NCI-H526 treated with DMSO at 0.1 percent for 48 hours (cell line): ENCODE measurements at regions not wholly inside any gene's neighbourhood (a gene's known extent, or its start where the extent isn't known, plus 50 kb on each side); places are given as distances from the start of the nearest gene placed in this dataset.

ENCODE experiments used
- DNase-seq: peaks from one replicate; lab custom pipeline; 2025; lab: John Stamatoyannopoulos, UW

- DNase-seq: no peak
These were observed 229.9 kb downstream of the MN1 start for GRCh38 chr22:27571463-27572277.

DNA sequence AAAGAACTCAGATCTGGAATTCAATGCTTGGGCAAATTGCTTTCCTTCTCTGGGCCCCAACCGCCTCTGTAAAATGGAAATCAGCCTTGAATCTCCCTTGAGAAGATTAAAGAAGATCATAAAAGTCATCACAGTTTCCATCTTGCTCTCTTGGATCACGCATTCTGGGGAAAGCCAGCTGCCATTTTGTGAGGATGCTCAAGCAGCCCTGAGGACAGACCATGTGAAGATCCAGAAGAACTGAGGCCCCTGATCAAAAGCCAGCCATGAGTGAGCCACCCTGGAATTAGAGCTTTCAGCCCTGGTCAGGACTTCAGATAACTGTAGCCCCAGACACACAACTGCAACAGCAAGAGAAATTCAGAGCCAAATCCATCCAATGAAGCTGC is 229.3 kb downstream of the MN1 start:
- DNase-seq: no peak

GRCh38 chr22:27573280-27574001 is 228.1 kb downstream of the MN1 start:
- DNase-seq: no peak

DNA sequence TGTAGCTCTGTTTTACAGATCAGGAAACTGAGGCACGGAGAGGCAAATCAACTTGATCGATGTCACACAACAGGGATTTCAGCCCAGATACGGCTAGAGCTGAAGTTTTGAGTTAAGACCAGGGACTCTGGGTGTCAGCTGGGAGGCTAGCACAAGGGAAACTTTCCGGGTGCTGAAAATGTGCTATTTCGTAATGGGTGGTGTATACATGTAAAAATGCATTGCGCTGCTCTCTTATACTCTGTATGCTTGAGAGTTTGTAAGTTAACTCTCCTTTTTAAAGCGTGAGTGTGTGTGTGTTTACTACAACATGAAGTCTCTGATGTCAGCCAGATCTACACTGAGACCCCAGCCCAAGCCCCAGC is 227.6 kb downstream of the MN1 start:
- no peak for DNase-seq

- DNase-seq: no peak
These were observed 226.9 kb downstream of the MN1 start for GRCh38 chr22:27574651-27575050.

DNA sequence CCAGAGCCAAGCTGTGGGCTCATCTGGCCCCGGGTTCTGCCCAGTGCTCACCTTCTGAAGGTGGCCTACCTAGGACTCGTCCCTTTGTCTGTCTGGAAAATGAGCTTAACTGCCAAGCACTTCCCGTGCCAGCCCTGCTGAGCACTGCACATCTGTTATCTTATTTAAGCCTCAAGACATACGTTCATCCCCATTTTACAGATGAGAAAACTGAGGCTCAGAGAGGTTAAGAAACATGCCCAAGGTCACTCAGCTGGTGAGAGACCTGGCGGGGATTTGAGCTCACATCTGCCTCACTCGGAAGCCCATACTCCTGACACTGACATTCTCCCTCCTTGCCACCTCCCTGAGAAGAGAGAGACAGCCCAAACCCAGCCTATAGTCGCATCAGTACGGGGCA is 226.2 kb downstream of the MN1 start:
- no peak for DNase-seq

DNA sequence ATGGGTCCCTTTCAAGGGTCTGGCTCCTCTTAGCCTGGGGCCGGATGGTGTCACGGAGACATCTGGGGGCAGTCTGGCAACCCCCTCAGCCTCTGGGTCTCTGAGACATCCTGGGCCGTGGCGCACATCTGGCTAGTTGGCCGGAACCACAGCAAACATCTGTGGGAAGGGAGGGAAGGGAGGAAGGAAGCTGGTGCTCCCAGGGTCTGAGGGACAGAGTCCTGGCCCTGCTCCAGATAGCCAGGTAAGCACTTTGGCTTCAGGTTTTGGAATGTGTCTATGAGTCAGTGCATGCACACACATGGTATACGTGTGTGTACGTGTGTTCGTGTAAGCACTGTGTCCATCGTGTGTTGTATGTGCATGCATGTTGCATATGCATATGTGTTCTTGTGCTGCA is 225.1 kb downstream of the MN1 start:
- no peak for DNase-seq

DNA sequence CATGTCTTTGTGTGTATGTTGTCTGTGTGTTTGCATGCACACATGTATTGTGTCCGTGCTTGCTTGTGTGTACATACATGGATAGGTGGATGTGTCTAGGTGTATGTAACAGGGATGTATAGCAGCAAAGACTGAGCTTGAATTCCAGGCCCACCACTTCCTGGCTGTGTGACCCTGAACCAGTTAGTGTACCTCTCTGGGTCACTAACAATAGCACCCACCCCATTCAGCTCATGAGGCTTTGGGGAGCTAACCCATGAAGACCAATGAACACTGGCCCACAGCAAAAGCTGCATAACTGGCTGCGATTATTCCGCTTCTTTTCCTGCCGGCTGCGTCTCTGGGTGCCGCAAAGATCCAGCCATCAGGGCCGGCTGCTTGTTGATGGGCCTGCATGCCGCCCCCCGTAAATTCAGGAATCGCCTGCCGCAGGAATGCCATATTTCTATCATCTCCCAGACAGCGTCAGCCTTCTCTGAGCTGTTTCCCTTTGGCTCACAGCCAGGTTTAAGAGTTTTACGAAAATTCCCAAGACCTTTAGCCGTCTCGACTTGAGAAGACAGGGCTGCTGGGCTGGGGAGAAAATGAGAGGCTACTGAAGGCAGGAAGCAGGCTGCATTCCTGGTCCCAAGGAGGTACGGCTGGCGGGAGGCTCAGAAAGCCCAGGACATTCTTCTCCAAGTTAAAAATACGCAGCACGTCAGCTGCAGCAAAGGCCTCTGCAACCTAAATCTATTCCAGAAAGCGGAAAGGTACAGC is 224.6 kb downstream of the MN1 start:
- DNase-seq: no peak

- DNase-seq: no peak
These were observed 224.0 kb downstream of the MN1 start for GRCh38 chr22:27577574-27577969.

GRCh38 chr22:27578937-27579617 is 222.5 kb downstream of the MN1 start:
- DNase-seq: no peak

- DNase-seq: no peak
These were observed 221.2 kb downstream of the MN1 start for GRCh38 chr22:27580311-27580897.

DNA sequence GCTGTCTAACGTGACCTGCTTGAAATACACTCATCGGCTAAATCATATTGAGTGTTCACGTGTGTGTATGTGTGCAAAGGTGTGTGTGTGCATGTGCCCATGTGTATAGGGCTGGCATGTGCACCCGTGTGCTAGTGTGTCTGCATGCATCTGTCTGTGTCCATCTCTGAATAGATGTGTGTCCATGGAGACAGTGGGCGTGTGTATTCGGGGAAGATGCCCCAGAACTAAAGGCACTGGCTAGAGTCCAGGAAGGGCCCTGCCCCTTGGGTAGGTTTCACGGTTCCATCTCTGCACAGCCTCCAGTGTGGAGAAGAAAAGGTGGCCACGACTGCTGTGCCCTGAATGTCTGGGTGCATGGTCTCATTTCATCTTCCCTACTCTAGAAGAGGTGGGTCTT is 220.3 kb downstream of the MN1 start:
- no peak for DNase-seq

GRCh38 chr22:27581688-27582087 is 219.9 kb downstream of the MN1 start:
- no peak for DNase-seq

DNA sequence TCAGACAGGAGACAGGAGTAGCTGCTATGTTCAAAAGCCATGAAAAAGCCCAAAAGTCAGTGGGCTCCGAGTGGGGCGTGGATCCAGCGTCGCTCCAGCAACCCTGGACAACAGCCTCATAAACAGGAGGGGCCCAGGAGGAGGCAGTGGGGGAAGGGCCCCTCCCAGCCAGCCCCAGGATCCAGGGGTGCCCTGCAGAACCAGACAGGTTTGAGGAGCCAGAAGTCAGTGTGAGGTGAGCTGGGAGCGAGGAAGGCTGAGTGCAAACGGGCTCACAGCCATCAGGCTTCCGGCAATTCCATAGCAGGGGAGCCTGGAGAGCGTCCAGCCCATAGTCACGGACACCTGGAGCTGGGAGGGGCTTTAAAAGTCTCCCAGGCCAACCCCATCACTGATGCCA is 217.7 kb downstream of the MN1 start:
- no peak for DNase-seq

DNA sequence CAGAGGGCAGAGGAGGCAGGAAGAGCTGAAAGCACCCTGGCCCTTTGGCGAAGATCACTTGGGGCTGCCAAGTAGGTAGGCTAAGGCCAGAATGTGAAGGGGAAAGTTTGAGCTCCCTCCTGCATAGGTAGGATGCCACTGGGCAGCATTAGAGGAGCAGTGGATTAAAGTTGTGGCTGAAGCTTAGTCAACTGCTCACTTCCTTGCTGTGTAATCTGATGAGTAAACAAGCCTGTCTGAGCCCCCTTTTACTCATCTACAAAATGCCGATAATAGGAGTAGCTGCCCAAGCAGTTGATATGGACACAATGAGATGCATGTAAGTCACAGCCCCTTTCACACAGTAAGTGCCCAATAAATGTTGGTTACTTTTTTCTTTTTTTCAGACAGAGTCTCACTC is 216.4 kb downstream of the MN1 start:
- DNase-seq: no peak

DNA sequence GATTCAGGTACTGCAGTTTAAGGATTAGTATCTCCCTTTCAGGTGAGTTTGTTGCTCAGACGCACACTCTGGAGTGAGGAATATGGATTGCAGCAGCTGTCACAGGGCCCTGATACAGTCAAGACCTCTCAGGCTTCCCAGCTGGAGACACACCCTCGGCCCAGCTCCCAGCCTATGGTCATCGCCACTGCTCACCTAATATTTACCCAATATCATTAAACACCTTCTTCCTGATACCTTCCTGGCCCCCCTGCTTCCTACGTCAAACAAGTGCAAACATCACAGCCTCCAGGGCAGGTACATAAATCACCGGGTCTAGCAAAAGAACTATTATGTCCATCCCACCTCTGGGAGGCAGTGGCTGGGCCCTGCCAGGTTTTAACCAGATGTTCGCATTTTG is 213.3 kb downstream of the MN1 start:
- DNase-seq: no peak

- DNase-seq: no peak
These were observed 212.6 kb downstream of the MN1 start for GRCh38 chr22:27588915-27589314.

GRCh38 chr22:27591060-27591459 is 210.5 kb downstream of the MN1 start:
- no peak for DNase-seq

GRCh38 chr22:27593378-27593777 is 208.2 kb downstream of the MN1 start:
- DNase-seq: no peak

DNA sequence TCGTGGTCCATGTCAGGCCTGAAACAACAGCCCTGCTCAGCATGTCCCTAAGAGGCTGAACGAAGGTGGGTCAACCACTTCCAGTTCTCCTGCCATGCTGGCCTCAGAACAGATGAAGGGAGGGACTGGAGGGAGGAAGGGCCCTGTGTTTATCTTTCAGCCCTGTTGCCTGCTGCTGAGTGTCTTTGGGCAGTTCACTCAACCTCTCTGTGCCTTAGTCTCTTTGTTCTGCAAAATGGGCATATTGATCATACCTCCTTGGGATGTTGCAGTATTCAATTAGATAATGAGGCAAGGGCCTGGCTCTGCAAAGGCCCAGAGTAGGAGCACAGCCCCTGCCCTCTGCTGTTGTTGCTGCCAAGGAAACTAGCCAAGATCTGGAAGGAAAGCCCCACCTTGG is 207.5 kb downstream of the MN1 start:
- no peak for DNase-seq

DNA sequence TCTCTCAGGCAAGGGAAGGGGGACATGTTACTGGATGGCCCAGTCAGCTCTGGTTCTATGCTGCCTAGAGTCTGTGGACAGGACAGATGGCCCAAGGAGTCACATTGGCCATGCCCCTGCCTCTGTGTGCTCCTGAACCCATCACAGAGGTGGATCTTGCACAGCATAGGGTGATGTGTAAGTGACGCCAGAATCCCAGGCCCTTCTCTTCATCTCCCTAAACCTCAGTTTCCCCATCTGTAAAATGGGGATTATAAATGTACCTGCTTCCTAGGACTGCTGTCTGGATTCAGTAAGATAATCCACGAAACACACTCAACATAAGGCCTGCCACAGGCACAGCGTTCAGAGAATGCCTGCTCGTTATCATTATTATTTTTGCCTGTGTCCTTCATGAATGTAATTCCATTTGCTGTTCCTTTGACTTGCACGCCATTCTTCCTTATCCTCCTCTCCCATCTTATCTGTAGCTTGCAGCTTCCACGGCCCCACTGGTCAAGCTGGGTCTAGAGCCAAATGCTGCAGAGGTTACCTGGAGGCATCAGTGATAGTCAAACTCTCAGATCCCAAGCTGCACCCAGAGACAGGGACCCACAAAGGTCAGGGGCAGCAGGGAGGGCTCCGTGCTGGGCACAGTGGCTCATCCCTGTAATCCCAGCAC is 207.0 kb downstream of the MN1 start:
- DNase-seq: no peak
